ENCODE measurements at regions not wholly inside any gene's neighbourhood (a gene's known extent, or its start where the extent isn't known, plus 50 kb on each side); places are given as distances from the start of the nearest gene placed in this dataset.

GRCh38 chr9:129514891-129515290, 106.0 kb downstream of the C9orf50 start:
- DNase-seq (ENCODE audit: extremely low spot score): no peak
- TF ChIP-seq CTCF (IDR thresholded peaks at IDR 0.05; ENCODE audit: control extremely low read depth, extremely low read depth, low read depth, missing control alignments): no peak
- ChIA-PET POLR2A (no interaction called here), CTCF (no interaction called here)

GRCh38 chr9:129514497-129514867, 106.4 kb downstream of the C9orf50 start:
- POLR2A ChIA-PET: no interaction called here
- TF ChIP-seq CTCF (IDR thresholded peaks at IDR 0.05; ENCODE audit: control extremely low read depth, extremely low read depth, low read depth, missing control alignments): no peak
- CTCF ChIA-PET: no interaction called here
- no peak for DNase-seq (ENCODE audit: extremely low spot score)

GRCh38 chr9:129513856-129514496, 106.9 kb downstream of the C9orf50 start:
- DNase-seq (ENCODE audit: extremely low spot score): no peak
- TF ChIP-seq CTCF (IDR thresholded peaks at IDR 0.05; ENCODE audit: control extremely low read depth, extremely low read depth, low read depth, missing control alignments): no peak
- CTCF ChIA-PET: no interaction called here
- POLR2A ChIA-PET: no interaction called here

- ChIA-PET POLR2A (no interaction called here), CTCF (no interaction called here)
- TF ChIP-seq CTCF (IDR thresholded peaks at IDR 0.05; ENCODE audit: control extremely low read depth, extremely low read depth, low read depth, missing control alignments): no peak
- DNase-seq (ENCODE audit: extremely low spot score): no peak
Measured at GRCh38 chr9:129513282-129513681, 107.6 kb downstream of the C9orf50 start.

GRCh38 chr9:129511285-129511900, 109.5 kb downstream of the C9orf50 start:
- TF ChIP-seq CTCF (IDR thresholded peaks at IDR 0.05; ENCODE audit: control extremely low read depth, extremely low read depth, low read depth, missing control alignments): no peak
- POLR2A ChIA-PET: interaction anchor here (0.5 kb wide), 1 partner anchor 29 kb away, joined by 10 read pairs; no protein-coding TSS in a partner anchor
- CTCF ChIA-PET: interaction anchor here (0.9 to 1.2 kb wide), 2 partner anchors 10 to 12 kb away, joined by 3 read pairs; no protein-coding TSS in a partner anchor
- DNase-seq (ENCODE audit: extremely low spot score): no peak

GRCh38 chr9:129509533-129509928, 111.4 kb downstream of the C9orf50 start:
- DNase-seq (ENCODE audit: extremely low spot score): no peak
- POLR2A ChIA-PET: no interaction called here
- CTCF ChIA-PET: no interaction called here
- TF ChIP-seq CTCF (IDR thresholded peaks at IDR 0.05; ENCODE audit: control extremely low read depth, extremely low read depth, low read depth, missing control alignments): no peak
